ENCODE measurements at regions not wholly inside any gene's neighbourhood (a gene's known extent, or its start where the extent isn't known, plus 50 kb on each side); places are given as distances from the start of the nearest gene placed in this dataset.
A peak's percentile ranks its signal among the peaks of the same experiment; 100 is the strongest.

DNA sequence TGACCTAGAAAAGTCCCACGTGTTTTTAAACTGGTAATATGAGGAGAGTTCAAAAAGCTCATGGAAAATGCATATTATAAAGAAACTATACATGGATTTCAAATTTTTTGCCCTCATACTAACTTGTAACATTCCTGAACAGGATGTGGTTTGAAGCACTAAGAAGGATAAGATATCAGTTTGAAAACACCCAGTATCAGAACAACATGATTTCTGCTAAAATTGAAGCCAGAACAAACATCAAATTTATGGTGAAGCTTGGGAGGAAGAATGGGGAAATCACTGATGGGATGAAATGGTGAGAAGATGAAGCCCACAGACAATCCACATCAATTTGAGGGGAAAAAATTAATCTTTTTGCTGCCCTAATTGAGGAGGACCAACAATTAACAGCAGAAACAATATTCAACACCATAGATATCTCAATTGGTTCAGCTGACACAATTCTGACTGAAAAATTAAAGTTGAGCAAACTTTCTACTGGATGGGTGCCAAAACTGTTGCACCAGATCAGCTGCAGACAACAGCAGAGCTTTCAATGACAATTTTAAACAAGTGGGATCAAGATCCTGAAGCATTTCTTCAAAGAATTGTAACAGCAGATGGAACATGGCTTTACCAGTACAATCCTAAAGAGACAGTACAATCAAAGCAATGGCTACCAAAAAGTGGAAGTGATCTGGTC, 113.2 kb upstream of the SNX2 start:
- Histone ChIP-seq H3K36me3 (ENCODE audit: control insufficient read depth in 2 of 2, insufficient read depth in 1 of 2, low read length in 2 of 2) (no peaks in the 10 kb centered on the region), H3K4me3 (ENCODE audit: low read depth, low read length) (no peak overlapping the region), H3K27ac (ENCODE audit: extremely low read depth, low read depth, low read length) (no peak overlapping the region), H3K4me1 (ENCODE audit: control insufficient read depth, insufficient read depth, low read length) (no peaks in the 10 kb centered on the region), H3K9me3 (ENCODE audit: control insufficient read depth, insufficient read depth, low read depth, low read length) (no peaks in the 10 kb centered on the region)
- ChIA-PET POLR2A (no interaction called here), CTCF (interaction anchor here (1.5 kb wide), 1 partner anchor 42 kb away, joined by 3 read pairs; no protein-coding TSS in a partner anchor)
- TF ChIP-seq ZBTB44 (tag by site-specific recombination; IDR thresholded peaks at IDR 0.05) = 0 out of 2 replicates have a peak, but pooled peaks have one; percentile 35
- TF ChIP-seq SCRT2 (tag by site-specific recombination; IDR thresholded peaks at IDR 0.05) = 0 out of 2 replicates have a peak, but pooled peaks have one; percentile 30
- TF ChIP-seq, protein P1, sequence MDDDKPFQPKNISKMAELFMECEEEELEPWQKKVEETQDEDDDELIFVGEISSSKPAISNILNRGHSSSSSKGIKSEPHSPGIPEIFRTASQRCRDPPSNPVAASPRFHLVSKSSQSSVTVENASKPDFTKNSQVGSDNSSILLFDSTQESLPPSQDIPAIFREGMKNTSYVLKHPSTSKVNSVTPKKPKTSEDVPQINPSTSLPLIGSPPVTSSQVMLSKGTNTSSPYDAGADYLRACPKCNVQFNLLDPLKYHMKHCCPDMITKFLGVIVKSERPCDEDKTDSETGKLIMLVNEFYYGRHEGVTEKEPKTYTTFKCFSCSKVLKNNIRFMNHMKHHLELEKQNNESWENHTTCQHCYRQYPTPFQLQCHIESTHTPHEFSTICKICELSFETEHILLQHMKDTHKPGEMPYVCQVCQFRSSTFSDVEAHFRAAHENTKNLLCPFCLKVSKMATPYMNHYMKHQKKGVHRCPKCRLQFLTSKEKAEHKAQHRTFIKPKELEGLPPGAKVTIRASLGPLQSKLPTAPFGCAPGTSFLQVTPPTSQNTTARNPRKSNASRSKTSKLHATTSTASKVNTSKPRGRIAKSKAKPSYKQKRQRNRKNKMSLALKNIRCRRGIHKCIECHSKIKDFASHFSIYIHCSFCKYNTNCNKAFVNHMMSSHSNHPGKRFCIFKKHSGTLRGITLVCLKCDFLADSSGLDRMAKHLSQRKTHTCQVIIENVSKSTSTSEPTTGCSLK (tag by site-specific recombination; IDR thresholded peaks at IDR 0.05) = no peak

- Histone ChIP-seq H3K36me3 (ENCODE audit: control insufficient read depth in 2 of 2, insufficient read depth in 1 of 2, low read length in 2 of 2) (no peaks in the 10 kb centered on the region), H3K27ac (ENCODE audit: extremely low read depth, low read depth, low read length) (no peak overlapping the region), H3K9me3 (ENCODE audit: control insufficient read depth, insufficient read depth, low read depth, low read length) (no peaks in the 10 kb centered on the region), H3K4me1 (ENCODE audit: control insufficient read depth, insufficient read depth, low read length) (no peaks in the 10 kb centered on the region), H3K4me3 (ENCODE audit: low read depth, low read length) (no peak overlapping the region)
- TF ChIP-seq ATF2 (tag by site-specific recombination; IDR thresholded peaks at IDR 0.05; ENCODE audit: low read depth) (peak; percentile 73; the same call in 1 of the 2 replicates), KLF10 (tag by site-specific recombination; IDR thresholded peaks at IDR 0.05) (no peak)
- TF ChIP-seq, protein P2, sequence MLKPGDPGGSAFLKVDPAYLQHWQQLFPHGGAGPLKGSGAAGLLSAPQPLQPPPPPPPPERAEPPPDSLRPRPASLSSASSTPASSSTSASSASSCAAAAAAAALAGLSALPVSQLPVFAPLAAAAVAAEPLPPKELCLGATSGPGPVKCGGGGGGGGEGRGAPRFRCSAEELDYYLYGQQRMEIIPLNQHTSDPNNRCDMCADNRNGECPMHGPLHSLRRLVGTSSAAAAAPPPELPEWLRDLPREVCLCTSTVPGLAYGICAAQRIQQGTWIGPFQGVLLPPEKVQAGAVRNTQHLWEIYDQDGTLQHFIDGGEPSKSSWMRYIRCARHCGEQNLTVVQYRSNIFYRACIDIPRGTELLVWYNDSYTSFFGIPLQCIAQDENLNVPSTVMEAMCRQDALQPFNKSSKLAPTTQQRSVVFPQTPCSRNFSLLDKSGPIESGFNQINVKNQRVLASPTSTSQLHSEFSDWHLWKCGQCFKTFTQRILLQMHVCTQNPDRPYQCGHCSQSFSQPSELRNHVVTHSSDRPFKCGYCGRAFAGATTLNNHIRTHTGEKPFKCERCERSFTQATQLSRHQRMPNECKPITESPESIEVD (tag by site-specific recombination; IDR thresholded peaks at IDR 0.05) = peak; percentile 45; the same call in 1 of the 2 replicates
- ChIA-PET CTCF (no interaction called here), POLR2A (no interaction called here)
Observed at GRCh38 chr5:122665051-122665450, 109.8 kb upstream of the SNX2 start.

GRCh38 chr5:122668552-122668951, 106.3 kb upstream of the SNX2 start:
- no peaks in the 10 kb centered on the region for H3K36me3 ChIP-seq (ENCODE audit: control insufficient read depth in 2 of 2, insufficient read depth in 1 of 2, low read length in 2 of 2)
- POLR2A ChIA-PET = no interaction called here
- no peak for TF ChIP-seq GLIS2 (tag by site-specific recombination; IDR thresholded peaks at IDR 0.05)
- no peak for TF ChIP-seq ZNF140 (tag by site-specific recombination; IDR thresholded peaks at IDR 0.05)
- peak; percentile 58; the same call in 1 of the 2 replicates for TF ChIP-seq ATF2 (tag by site-specific recombination; IDR thresholded peaks at IDR 0.05; ENCODE audit: low read depth)
- H3K4me1 ChIP-seq (ENCODE audit: control insufficient read depth, insufficient read depth, low read length) = no peaks in the 10 kb centered on the region
- H3K27ac ChIP-seq (ENCODE audit: extremely low read depth, low read depth, low read length) = no peak overlapping the region
- H3K9me3 ChIP-seq (ENCODE audit: control insufficient read depth, insufficient read depth, low read depth, low read length) = no peaks in the 10 kb centered on the region
- no peak overlapping the region for H3K4me3 ChIP-seq (ENCODE audit: low read depth, low read length)
- CTCF ChIA-PET = no interaction called here

All from HEK293 (cell line).